ENCODE measurements at regions not wholly inside any gene's neighbourhood (a gene's known extent, or its start where the extent isn't known, plus 50 kb on each side); places are given as distances from the start of the nearest gene placed in this dataset.

- TF ChIP-seq POLR2A (IDR thresholded peaks at IDR 0.05) (no peak), CTCF (IDR thresholded peaks at IDR 0.05) (no peak)
These were observed 62.7 kb upstream of the MEGF10 start for GRCh38 chr5:127227881-127228280.

Measured in upper lobe of left lung (tissue), 4 donors.